ENCODE measurements at regions not wholly inside any gene's neighbourhood (a gene's known extent, or its start where the extent isn't known, plus 50 kb on each side); places are given as distances from the start of the nearest gene placed in this dataset.

- DNase-seq, result no peak
Measured at GRCh38 chr5:173785866-173786265, 102.3 kb upstream of the CPEB4 start.

- DNase-seq, result no peak
Measured at GRCh38 chr5:173786286-173787187, 101.6 kb upstream of the CPEB4 start.

GRCh38 chr5:173789031-173789920 is 98.9 kb upstream of the CPEB4 start:
- no peak for DNase-seq

- DNase-seq, result no peak
Measured at GRCh38 chr5:173790177-173790719, 97.9 kb upstream of the CPEB4 start.

GRCh38 chr5:173790836-173791546 is 97.2 kb upstream of the CPEB4 start:
- no peak for DNase-seq

GRCh38 chr5:173791878-173792277 is 96.3 kb upstream of the CPEB4 start:
- no peak for DNase-seq

GRCh38 chr5:173792781-173793547 is 95.2 kb upstream of the CPEB4 start:
- DNase-seq, result no peak

- DNase-seq, result no peak
Measured at GRCh38 chr5:173793648-173794548, 94.3 kb upstream of the CPEB4 start.

GRCh38 chr5:173794901-173795416 is 93.2 kb upstream of the CPEB4 start:
- no peak for DNase-seq

- no peak for DNase-seq
Measured at GRCh38 chr5:173795601-173796000, 92.5 kb upstream of the CPEB4 start.

- DNase-seq, result no peak
Measured at GRCh38 chr5:173796721-173797495, 91.2 kb upstream of the CPEB4 start.

GRCh38 chr5:173798127-173798810 is 89.9 kb upstream of the CPEB4 start:
- no peak for DNase-seq

- no peak for DNase-seq
Measured at GRCh38 chr5:173800340-173800739, 87.8 kb upstream of the CPEB4 start.

- DNase-seq, result no peak
Measured at GRCh38 chr5:173801006-173801405, 87.1 kb upstream of the CPEB4 start.

GRCh38 chr5:173802670-173803165 is 85.4 kb upstream of the CPEB4 start:
- DNase-seq, result no peak

GRCh38 chr5:173804579-173804978 is 83.6 kb upstream of the CPEB4 start:
- DNase-seq, result no peak

GRCh38 chr5:173806270-173807035 is 81.7 kb upstream of the CPEB4 start:
- no peak for DNase-seq

GRCh38 chr5:173807181-173807655 is 80.9 kb upstream of the CPEB4 start:
- no peak for DNase-seq
